Myocyte (in vitro differentiated cells): ENCODE measurements at regions not wholly inside any gene's neighbourhood (a gene's known extent, or its start where the extent isn't known, plus 50 kb on each side); places are given as distances from the start of the nearest gene placed in this dataset.
"Not testable (repeated sequence)": the region's sequence is repeated elsewhere in the genome, so short reads cannot be mapped to it uniquely, and the experiment has no call there.

Experiments used
- DNase-seq: peaks from one replicate; pipeline ENCODE4 v3.0.0-alpha.2; 2012; ENCODE audit warnings: low read depth

GRCh38 chr5:83001796-83002381, 75.3 kb downstream of the TMEM167A start:
- no peak for DNase-seq

- DNase-seq: no peak
Measured at GRCh38 chr5:83000922-83001321, 76.3 kb downstream of the TMEM167A start.

DNA sequence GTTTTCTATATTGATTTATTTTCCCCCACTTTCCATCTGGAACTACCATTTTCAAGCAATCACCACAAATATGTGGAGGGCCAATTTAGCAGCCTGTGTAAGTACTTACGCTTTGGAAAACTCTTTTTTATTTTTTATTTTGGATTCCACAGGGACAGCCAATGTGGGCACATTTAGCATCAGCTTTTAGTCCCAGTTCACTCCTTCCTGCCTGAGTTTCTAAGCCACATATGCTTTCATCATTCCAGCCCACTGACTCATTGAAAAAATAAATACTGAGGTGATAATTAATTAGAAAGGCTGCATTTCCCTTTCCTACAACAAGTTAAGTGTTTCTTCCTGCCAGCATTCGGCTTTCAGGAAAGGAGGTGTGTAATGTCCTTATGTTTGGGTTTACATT, 76.8 kb downstream of the TMEM167A start:
- no peak for DNase-seq

- DNase-seq: no peak
Measured at GRCh38 chr5:82993416-82993815, 83.8 kb downstream of the TMEM167A start.

GRCh38 chr5:82992646-82993045, 84.5 kb downstream of the TMEM167A start:
- no peak for DNase-seq

- DNase-seq: no peak
Measured at GRCh38 chr5:82991678-82992323, 85.4 kb downstream of the TMEM167A start.

DNA sequence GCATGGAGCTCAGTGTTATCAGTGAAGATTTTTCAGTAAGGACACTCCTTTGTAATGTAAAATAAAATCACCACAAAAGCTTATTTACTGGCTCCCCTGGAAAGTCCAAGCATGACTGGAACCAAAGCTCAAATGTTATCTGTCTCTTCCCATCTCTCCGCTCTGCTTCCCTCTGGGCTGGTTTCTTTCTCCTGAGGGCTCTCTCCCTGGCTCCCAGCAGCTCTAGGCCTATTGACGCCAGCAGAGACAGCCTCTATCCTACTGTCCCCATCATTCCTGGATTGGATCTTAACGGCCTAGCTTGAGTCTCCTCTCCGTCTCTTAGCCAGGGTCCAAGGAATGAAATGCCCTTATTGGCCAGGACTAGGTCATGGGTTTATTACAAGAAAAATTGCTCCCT, 86.1 kb downstream of the TMEM167A start:
- no peak for DNase-seq

GRCh38 chr5:82987188-82987587, 90.0 kb downstream of the TMEM167A start:
- DNase-seq: no peak

DNA sequence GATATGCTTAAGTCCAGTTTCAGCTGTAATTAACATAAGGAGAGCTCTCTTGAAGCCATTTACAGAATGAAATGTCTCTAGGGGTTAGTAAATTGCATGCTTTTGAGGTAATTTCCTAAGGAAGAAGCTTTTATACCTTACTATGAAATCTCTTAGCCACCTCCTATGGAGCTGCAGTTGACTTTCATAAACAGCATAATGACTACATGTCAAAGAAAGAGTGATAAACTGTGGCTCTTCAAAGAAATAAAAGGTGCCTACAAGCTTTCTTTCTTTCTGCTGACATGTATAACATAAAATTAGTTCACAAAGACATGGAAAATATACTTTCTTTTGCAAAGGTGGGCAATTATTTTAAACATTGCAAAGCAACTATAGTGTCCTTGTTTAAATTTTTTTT, 90.8 kb downstream of the TMEM167A start:
- no peak for DNase-seq

DNA sequence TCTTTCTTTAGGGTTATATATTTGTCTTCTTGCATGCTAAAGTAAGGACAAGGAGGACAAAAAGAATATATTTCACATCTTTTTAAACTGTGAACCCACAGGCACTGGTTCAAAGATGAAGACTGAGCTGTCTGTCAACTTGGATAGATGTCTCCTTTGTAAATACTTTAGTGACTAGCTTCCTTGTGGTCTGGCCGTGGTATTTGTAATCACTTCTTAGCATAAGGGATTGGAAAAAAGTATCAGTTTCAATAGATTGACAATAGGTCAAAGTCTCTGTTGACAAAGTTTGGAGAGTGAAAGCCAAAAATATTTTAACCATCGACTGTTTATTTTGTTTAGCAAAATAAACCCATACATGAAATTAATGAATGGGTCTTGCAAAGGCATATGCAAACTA, 91.4 kb downstream of the TMEM167A start:
- no peak for DNase-seq

DNA sequence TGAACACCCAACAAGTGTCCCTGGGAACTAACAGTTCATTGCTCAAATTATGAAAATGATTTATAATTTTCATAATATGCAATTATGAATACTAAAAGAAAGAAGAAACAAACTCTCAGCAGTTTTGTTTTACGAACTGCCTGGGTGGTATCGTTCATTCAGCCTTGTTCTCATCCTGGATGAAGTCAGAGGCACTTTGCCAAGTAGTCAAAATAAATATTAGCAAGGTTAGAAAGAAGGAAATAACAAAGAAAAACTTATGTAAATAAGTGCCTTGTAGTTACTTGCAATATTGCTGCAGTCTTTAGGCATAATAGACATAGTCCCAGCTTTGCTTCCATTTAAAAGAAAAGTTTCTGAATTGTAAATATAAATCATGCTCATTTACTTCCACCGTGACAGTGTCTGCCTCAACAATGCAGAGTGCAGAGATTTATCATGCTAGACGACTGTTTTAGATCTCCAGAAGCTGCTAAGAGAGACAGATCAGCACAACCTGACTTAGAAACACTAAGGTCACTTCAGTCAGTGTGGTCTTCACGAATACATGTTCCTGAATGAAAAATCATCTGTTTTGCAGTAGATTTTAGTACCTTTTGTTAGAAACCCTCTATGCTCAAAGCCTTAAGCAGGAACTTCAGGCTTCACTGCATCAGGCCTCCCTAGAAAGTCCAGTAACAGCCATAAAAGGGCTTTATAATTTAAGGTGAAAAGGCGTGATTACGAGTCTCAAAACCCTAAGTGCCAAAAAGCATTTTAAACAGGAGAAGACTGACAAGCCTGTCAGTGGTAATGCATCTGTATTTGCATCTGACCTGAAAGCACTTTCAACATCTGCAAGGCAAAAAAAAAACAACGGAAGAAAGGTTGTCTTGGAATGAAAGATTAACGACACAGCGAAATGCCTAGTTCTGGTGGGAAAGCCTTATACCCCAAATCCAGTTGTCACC, 92.1 kb downstream of the TMEM167A start:
- no peak for DNase-seq

GRCh38 chr5:82982846-82983245, 94.3 kb downstream of the TMEM167A start:
- DNase-seq: no peak

DNA sequence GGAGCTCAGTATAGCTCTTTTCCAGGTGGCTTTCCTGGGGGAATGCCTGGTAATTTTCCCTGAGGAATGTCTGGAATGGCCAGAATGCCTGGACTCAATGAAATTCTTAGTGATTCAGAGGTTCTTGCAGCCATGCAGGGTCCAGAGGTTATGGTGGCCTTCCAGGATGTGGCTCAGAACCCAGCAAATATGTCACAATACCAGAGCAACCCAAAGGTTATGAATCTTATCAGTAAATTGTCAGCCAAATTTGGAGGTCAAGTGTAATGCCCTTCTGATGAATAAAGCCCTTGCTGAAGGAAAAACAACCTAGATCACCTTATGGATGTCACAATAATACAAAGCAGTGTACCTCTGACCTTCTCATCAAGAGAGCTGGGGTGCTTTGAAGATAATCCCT, 100.3 kb downstream of the TMEM167A start:
- DNase-seq: not testable (repeated sequence)

GRCh38 chr5:82975812-82976211, 101.4 kb downstream of the TMEM167A start:
- no peak for DNase-seq

DNA sequence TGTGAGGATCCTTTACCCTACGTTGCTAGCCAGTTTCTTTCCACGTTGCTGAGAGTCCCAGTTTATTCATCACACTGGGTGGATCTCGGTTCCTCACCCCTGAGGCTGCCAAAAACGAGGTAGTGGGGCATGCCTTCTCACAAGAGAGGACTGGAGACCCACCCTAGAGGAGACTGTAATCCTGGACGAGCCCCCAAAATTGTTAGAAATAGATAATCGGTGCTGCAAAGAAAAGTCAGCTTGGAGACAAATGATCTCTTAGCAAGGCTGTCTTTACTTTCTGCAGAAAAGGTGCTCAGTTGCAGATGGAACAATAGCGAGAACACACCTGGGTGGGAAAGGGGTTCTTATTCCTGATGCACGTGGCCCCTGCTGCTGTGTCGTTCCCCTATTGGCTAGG, 101.8 kb downstream of the TMEM167A start:
- DNase-seq: no peak

GRCh38 chr5:82974346-82974745, 102.8 kb downstream of the TMEM167A start:
- not testable (repeated sequence) for DNase-seq

GRCh38 chr5:82971901-82972300, 105.3 kb downstream of the TMEM167A start:
- DNase-seq: no peak

GRCh38 chr5:82971034-82971806, 106.0 kb downstream of the TMEM167A start:
- not testable (repeated sequence) for DNase-seq

DNA sequence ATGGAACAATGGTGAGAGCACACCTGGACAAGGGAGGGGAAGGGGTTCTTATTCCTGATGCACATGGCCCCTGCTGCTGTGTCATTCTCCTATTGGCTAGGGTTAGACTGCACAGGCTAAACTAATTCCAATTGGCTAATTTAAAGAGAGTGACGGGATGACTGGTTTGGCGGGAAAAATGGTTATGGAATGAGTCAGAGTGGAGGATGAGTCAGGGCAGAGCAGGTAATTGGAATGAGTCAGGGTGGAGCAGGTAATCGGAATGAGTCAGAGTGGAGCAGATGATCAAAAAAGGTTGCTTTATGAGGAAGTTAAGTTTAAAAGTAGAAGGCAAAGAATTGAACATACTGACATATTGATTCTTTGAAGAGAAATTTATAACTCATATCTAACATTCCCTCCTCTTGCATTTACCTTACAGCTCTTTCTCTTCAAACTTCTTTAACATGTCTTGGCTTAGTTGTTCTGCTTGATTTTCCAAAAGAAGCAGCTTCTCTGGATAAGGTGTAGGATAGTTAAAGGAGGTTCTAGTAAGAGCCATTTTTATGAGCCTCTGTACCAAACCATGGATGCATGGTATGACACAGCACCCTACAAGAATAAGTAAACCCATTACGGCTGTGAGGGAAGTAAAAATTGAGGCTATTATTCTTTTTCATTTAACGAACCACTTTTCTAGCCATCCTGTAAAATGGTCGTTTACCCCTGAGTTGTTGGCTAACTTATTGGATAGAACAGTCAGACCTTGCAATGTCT, 107.8 kb downstream of the TMEM167A start:
- DNase-seq: not testable (repeated sequence)

DNA sequence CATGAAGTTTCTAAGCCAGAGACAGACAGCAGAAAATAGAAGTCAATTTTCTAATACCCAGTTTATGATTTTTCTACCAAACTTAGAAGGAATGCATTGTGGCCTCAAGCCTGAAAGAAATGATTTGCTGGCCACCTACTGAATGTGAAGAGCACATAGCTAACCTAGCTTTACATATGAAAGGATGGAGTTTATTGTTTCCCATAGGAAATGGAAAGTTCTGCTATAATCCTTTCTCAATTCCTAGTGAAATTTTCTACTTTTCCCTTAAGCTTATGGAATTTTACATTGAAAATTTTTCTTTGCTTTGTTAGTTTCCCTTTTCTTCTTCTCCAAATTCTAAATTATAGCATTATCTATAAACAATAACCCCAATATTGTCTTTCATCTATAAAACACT, 110.1 kb downstream of the TMEM167A start:
- DNase-seq: no peak

DNA sequence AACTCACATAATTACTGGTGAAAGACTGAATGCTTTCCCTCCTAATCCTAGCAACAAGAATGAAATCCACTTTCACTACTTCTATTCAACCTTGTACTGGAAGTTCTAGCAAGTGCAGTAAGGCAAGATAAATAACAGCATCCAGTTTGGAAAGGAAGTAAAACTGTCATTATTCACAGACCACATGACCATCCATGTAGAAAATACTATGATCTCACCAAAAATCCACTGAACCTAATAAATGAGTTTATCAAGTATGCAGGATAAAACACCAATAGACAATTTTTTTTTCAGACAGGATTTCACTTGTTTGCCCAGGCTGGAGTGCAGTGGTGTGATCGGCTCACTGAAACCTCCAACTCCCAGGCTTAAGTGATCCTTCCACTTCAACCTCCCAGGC, 117.7 kb downstream of the TMEM167A start:
- no peak for DNase-seq
